Suppressor macrophage treated with lipopolysaccharide for 1 hour (primary cell): ENCODE measurements at regions not wholly inside any gene's neighbourhood (a gene's known extent, or its start where the extent isn't known, plus 50 kb on each side); places are given as distances from the start of the nearest gene placed in this dataset.

ENCODE experiments used
- DNase-seq, 3 donors: peaks; one replicate each; pipeline ENCODE4 v3.0.0-alpha.2; 2020 to 2022

DNA sequence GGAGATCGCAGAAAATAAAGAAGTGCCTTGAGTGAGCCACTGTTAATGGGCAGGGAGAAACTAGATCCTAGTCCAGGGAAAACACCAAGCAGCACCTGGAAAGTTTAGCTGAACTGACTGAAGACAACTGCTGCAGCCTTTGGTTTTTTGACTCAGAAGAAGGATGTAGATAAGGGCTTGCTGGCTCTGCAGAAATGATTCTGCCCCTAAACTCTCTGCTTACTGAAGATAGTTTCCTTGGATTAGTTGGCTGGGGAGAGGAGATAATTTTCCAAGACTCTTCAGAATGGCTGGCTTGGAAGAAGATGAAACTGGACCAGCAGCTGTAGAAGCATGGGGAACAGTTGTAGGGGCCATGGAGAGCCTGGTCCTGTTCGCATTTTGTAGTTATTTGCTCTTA, 471.8 kb downstream of the KDM4C start:
- no peak for DNase-seq

DNA sequence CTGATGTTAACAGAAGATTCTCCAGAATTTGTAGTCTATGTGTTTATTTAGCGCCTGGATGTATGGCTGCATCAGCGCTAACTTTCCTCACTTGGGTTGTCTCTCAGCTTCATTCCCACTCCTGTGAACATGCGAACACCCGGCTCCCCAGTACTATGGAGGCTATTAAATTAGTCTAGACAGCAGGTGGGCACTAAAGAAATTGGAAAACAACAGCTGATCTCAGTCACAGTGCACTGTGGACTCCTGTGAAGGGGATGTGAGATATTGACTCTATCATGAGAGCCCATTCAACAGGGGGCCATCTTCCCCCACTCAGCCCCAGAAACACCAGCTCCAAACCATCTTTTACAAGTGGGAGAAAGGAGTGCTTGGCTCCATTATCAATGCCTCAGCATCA, 471.0 kb downstream of the KDM4C start:
- DNase-seq: no peak

DNA sequence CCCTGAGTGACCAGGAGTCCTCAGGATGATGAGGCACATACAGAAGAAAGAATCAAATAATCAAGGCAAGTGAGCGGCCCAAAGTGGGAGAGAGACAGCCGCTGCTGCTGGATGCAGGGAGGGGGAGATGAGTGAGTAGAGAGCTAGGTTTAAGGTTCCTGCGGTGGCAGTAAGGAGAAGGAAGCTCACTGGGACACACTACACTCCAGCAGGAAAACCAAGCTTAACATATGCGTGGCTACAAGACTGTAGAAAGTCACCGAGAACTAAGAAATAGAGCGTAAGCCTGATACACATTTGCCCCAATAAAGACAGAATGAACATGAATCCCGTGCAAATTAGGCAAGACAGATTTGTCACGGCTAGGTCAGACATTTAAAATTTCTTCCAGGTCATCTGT, 470.2 kb downstream of the KDM4C start:
- no peak for DNase-seq

DNA sequence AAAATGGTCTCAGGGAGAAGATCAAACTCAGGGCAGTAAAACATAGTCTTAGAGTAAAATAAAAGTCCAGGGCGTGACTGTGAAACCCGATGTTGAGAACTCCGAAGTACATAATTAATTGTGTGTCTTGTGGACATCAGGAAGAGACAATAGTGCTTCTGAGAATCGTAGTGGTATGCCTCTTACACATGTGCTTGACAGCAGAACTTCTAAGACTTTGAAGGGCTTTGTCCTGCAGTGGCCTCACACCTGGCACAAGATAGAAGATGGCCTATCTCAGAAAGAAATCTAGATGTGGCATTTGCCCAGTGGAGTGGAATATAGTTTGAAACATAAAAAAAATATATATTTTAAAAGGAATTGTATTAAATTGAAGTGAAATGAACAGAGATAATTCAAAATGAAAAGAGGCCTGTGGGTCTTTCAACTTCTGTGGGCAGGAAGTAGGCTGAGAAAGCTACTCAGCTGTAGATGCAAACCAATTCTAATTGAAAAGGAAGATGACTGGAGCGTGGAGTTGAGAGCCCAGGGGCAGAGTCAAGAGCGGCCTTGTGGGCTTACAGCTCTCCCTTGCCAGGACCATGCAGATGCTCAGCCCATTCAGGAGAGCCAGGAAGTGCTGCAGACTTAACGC, 468.4 kb downstream of the KDM4C start:
- DNase-seq: no peak
